Endothelial cell of umbilical vein (primary cell): ENCODE measurements at regions not wholly inside any gene's neighbourhood (a gene's known extent, or its start where the extent isn't known, plus 50 kb on each side); places are given as distances from the start of the nearest gene placed in this dataset.

Experiments
- EZH2 ChIP-seq: IDR thresholded peaks from 2 replicates; pipeline ENCODE4 v1.6.1; 2012; ENCODE audit warnings: borderline replicate concordance, low read depth, mild to moderate bottlenecking, moderate library complexity, low read length, inconsistent platforms; ENCODE audit not compliant: severe bottlenecking
- GATA2 ChIP-seq: IDR thresholded peaks from 2 replicates; pipeline ENCODE4 v1.7.0; 2011; ENCODE audit warnings: low read depth, mild to moderate bottlenecking, moderate library complexity, mixed read lengths, low read length; ENCODE audit not compliant: insufficient read length, insufficient read depth
- JUN ChIP-seq: IDR thresholded peaks from 2 replicates; pipeline ENCODE4 v1.6.1; 2011; ENCODE audit warnings: borderline replicate concordance, low read depth; ENCODE audit not compliant: insufficient read length, insufficient read depth
- MAX ChIP-seq: IDR thresholded peaks from 2 replicates; pipeline ENCODE4 v1.6.1; 2011; ENCODE audit not compliant: insufficient read depth, insufficient read length
- POLR2A ChIP-seq: IDR thresholded peaks from 2 replicates; pipeline ENCODE4 v1.6.1; 2012; ENCODE audit warnings: low read depth, mild to moderate bottlenecking, control low read depth, low read length
- TF ChIP-seq, protein P1 (sequence below), 2 donors: IDR thresholded peaks; 1 replicate in 1 of 2; 2 replicates in 1 of 2; pipeline ENCODE4 v1.5.1; 2011; ENCODE audit warnings: low read length in 2 of 2, mild to moderate bottlenecking in 2 of 2, moderate library complexity in 2 of 2, control low read depth in 1 of 2, inconsistent platforms in 1 of 2, low read depth in 1 of 2; ENCODE audit not compliant: insufficient read depth in 1 of 2; ENCODE audit errors: extremely low read depth in 1 of 2

GRCh38 chr2:174681099-174682006 lies 82.9 kb downstream of the CHRNA1 start:
- TF ChIP-seq GATA2 (no peak), EZH2 (no peak), POLR2A (no peak), JUN (no peak), MAX (no peak)
- TF ChIP-seq, protein P1, sequence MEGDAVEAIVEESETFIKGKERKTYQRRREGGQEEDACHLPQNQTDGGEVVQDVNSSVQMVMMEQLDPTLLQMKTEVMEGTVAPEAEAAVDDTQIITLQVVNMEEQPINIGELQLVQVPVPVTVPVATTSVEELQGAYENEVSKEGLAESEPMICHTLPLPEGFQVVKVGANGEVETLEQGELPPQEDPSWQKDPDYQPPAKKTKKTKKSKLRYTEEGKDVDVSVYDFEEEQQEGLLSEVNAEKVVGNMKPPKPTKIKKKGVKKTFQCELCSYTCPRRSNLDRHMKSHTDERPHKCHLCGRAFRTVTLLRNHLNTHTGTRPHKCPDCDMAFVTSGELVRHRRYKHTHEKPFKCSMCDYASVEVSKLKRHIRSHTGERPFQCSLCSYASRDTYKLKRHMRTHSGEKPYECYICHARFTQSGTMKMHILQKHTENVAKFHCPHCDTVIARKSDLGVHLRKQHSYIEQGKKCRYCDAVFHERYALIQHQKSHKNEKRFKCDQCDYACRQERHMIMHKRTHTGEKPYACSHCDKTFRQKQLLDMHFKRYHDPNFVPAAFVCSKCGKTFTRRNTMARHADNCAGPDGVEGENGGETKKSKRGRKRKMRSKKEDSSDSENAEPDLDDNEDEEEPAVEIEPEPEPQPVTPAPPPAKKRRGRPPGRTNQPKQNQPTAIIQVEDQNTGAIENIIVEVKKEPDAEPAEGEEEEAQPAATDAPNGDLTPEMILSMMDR (IDR thresholded peaks at IDR 0.05; ENCODE audit: extremely low read depth in 1 of 2, insufficient read depth in 1 of 2, low read depth in 1 of 2, low read length in 2 of 2): no peak
